HEK293 (cell line): ENCODE measurements at regions not wholly inside any gene's neighbourhood (a gene's known extent, or its start where the extent isn't known, plus 50 kb on each side); places are given as distances from the start of the nearest gene placed in this dataset.

Experiments
- CTCF ChIA-PET: fragments of 350-600 bp; formaldehyde crosslinking; extraction: SDS; loops from one replicate; lab custom pipeline; 2021; ENCODE audit warnings: antibody characterized with exemption; lab: Yijun Ruan, JAX
- POLR2A ChIA-PET: fragments of 300-600 bp; formaldehyde crosslinking; extraction: SDS; loops from one replicate; lab custom pipeline; 2020; ENCODE audit warnings: antibody characterized with exemption, inconsistent platforms; lab: Yijun Ruan, JAX
- H3K27ac ChIP-seq: fragments of 200-500 bp; sonication (Bioruptor generic); 2 replicates; pipeline ENCODE4 v1.5.1; 2014; ENCODE audit warnings: low read depth, low read length, control low read depth, inconsistent platforms; ENCODE audit errors: extremely low read depth
- H3K36me3 ChIP-seq, 2 experiments: fragments of 200-500 bp in 1 of 2; sonication (Bioruptor generic) in 1 of 2; 1 replicate in 1 of 2; 2 replicates in 1 of 2; pipeline ENCODE4 v1.5.1; 2014 to 2017; ENCODE audit warnings: inconsistent platforms in 2 of 2, low read length in 2 of 2; ENCODE audit not compliant: control insufficient read depth in 2 of 2, insufficient read depth in 1 of 2
- H3K4me1 ChIP-seq: fragments of 200-500 bp; sonication (Bioruptor generic); 2 replicates; pipeline ENCODE4 v1.5.1; 2014; ENCODE audit warnings: mild to moderate bottlenecking, low read length, inconsistent platforms; ENCODE audit not compliant: control insufficient read depth, insufficient read depth
- H3K4me3 ChIP-seq: 2 replicates; pipeline ENCODE4 v1.5.1; 2011; ENCODE audit warnings: low read depth, mild to moderate bottlenecking, control low read depth, low read length, moderate library complexity
- H3K9me3 ChIP-seq: fragments of 200-500 bp; sonication (Bioruptor generic); 2 replicates; pipeline ENCODE4 v1.5.1; 2014; ENCODE audit warnings: low read depth, low read length, inconsistent platforms; ENCODE audit not compliant: control insufficient read depth, insufficient read depth
- HOXC10 ChIP-seq: sonication (generic); formaldehyde crosslinking; IDR thresholded peaks from 2 replicates; pipeline ENCODE4 v1.8.1; 2023; ENCODE audit warnings: mild to moderate bottlenecking, missing genetic modification reagents
- KLF8 ChIP-seq: fragments of 450-650 bp; formaldehyde crosslinking; IDR thresholded peaks from 2 replicates; pipeline ENCODE4 v1.5.1; 2016; ENCODE audit warnings: missing biosample characterization, missing genetic modification characterization
- OVOL3 ChIP-seq: fragments of 450-650 bp; formaldehyde crosslinking; IDR thresholded peaks from 2 replicates; pipeline ENCODE4 v1.5.1; 2016; ENCODE audit warnings: missing biosample characterization, missing genetic modification characterization
- PBX3 ChIP-seq: sonication (generic); formaldehyde crosslinking; IDR thresholded peaks from 2 replicates; pipeline ENCODE4 v1.8.1; 2022; ENCODE audit warnings: mild to moderate bottlenecking, moderate library complexity, missing genetic modification reagents
- SETDB1 ChIP-seq: IDR thresholded peaks from one replicate; pipeline ENCODE4 v1.6.1; 2017; ENCODE audit warnings: mild to moderate bottlenecking, low read length, moderate library complexity, mixed read lengths; ENCODE audit not compliant: insufficient read length
- SP2 ChIP-seq: fragments of 450-650 bp; formaldehyde crosslinking; IDR thresholded peaks from 2 replicates; pipeline ENCODE4 v1.5.1; 2016; ENCODE audit warnings: missing biosample characterization, missing genetic modification characterization
- ZBTB10 ChIP-seq: fragments of 450-650 bp; formaldehyde crosslinking; IDR thresholded peaks from 2 replicates; pipeline ENCODE4 v1.5.1; 2016; ENCODE audit warnings: missing biosample characterization, missing genetic modification characterization
- ZBTB48 ChIP-seq: fragments of 450-650 bp; formaldehyde crosslinking; IDR thresholded peaks from 2 replicates; pipeline ENCODE4 v1.5.1; 2016; ENCODE audit warnings: missing biosample characterization, missing genetic modification characterization
- ZFP69B ChIP-seq: fragments of 450-650 bp; formaldehyde crosslinking; IDR thresholded peaks from 2 replicates; pipeline ENCODE4 v1.5.1; 2016; ENCODE audit warnings: missing biosample characterization, missing genetic modification characterization
- ZNF121 ChIP-seq: fragments of 450-650 bp; formaldehyde crosslinking; IDR thresholded peaks from 2 replicates; pipeline ENCODE4 v1.5.1; 2016; ENCODE audit warnings: missing biosample characterization, missing genetic modification characterization
- ZNF133 ChIP-seq: fragments of 450-650 bp; formaldehyde crosslinking; IDR thresholded peaks from 2 replicates; pipeline ENCODE4 v1.5.1; 2016; ENCODE audit warnings: missing biosample characterization, missing genetic modification characterization
- ZNF169 ChIP-seq: fragments of 450-650 bp; formaldehyde crosslinking; IDR thresholded peaks from 2 replicates; pipeline ENCODE4 v1.5.1; 2016; ENCODE audit warnings: missing biosample characterization, missing genetic modification characterization
- ZNF175 ChIP-seq: fragments of 450-650 bp; formaldehyde crosslinking; IDR thresholded peaks from 2 replicates; pipeline ENCODE4 v1.5.1; 2016; ENCODE audit warnings: missing biosample characterization, missing genetic modification characterization
- ZNF221 ChIP-seq: fragments of 450-650 bp; formaldehyde crosslinking; IDR thresholded peaks from 2 replicates; pipeline ENCODE4 v1.5.1; 2017; ENCODE audit warnings: missing biosample characterization, missing genetic modification characterization, borderline replicate concordance
- ZNF23 ChIP-seq: fragments of 450-650 bp; formaldehyde crosslinking; IDR thresholded peaks from 2 replicates; pipeline ENCODE4 v1.5.1; 2016; ENCODE audit warnings: missing biosample characterization, missing genetic modification characterization, borderline replicate concordance
- ZNF239 ChIP-seq: fragments of 450-650 bp; formaldehyde crosslinking; IDR thresholded peaks from 2 replicates; pipeline ENCODE4 v1.5.1; 2016; ENCODE audit warnings: missing biosample characterization, missing genetic modification characterization
- ZNF26 ChIP-seq: fragments of 450-650 bp; formaldehyde crosslinking; IDR thresholded peaks from 2 replicates; pipeline ENCODE4 v1.5.1; 2016; ENCODE audit warnings: missing biosample characterization, missing genetic modification characterization
- ZNF280D ChIP-seq: fragments of 450-650 bp; formaldehyde crosslinking; IDR thresholded peaks from 2 replicates; pipeline ENCODE4 v1.5.1; 2016; ENCODE audit warnings: missing biosample characterization, missing genetic modification characterization
- ZNF335 ChIP-seq: fragments of 450-650 bp; formaldehyde crosslinking; conservative IDR thresholded peaks from 2 replicates; pipeline ENCODE4 v1.5.1; 2016; ENCODE audit warnings: missing biosample characterization, missing genetic modification characterization
- ZNF362 ChIP-seq: fragments of 450-650 bp; formaldehyde crosslinking; IDR thresholded peaks from 2 replicates; pipeline ENCODE4 v1.5.1; 2016; ENCODE audit warnings: missing biosample characterization, missing genetic modification characterization
- ZNF37A ChIP-seq: fragments of 450-650 bp; IDR thresholded peaks from 2 replicates; pipeline ENCODE4 v1.5.1; 2018; ENCODE audit warnings: missing biosample characterization, missing genetic modification characterization
- ZNF529 ChIP-seq: fragments of 450-650 bp; formaldehyde crosslinking; IDR thresholded peaks from 2 replicates; pipeline ENCODE4 v1.5.1; 2017; ENCODE audit warnings: missing genetic modification characterization, missing biosample characterization; ENCODE audit not compliant: insufficient replicate concordance
- ZNF623 ChIP-seq: fragments of 450-650 bp; formaldehyde crosslinking; IDR thresholded peaks from 2 replicates; pipeline ENCODE4 v1.5.1; 2016; ENCODE audit warnings: missing biosample characterization, missing genetic modification characterization
- ZNF624 ChIP-seq: fragments of 450-650 bp; formaldehyde crosslinking; IDR thresholded peaks from 2 replicates; pipeline ENCODE4 v1.5.1; 2017; ENCODE audit warnings: missing biosample characterization, missing genetic modification characterization
- ZNF830 ChIP-seq: fragments of 450-650 bp; IDR thresholded peaks from 2 replicates; pipeline ENCODE4 v1.5.0; 2018; ENCODE audit warnings: missing biosample characterization, missing genetic modification characterization, low read depth, mild to moderate bottlenecking, moderate library complexity
- ZNF843 ChIP-seq: fragments of 450-650 bp; formaldehyde crosslinking; IDR thresholded peaks from 2 replicates; pipeline ENCODE4 v1.5.1; 2016; ENCODE audit warnings: missing biosample characterization, missing genetic modification characterization

GRCh38 chr11:115618428-115618827 lies 114.2 kb upstream of the CADM1 start:
- ChIA-PET CTCF (interaction anchor here (0.6 to 0.7 kb wide), 2 partner anchors 12 to 238 kb away, joined by 3 read pairs; no protein-coding TSS in a partner anchor), POLR2A (interaction anchor here (1.0 to 1.4 kb wide), 2 partner anchors 8 to 114 kb away, joined by 4 read pairs; partner anchors contain the start of gene CADM1)
- H3K27ac ChIP-seq: no peak overlapping the region
- H3K4me1 ChIP-seq: peaks cover 5% of the 10 kb centered on the region; the same call in 1 of the 2 replicates
- no peaks in the 10 kb centered on the region for H3K36me3 ChIP-seq
- H3K9me3 ChIP-seq: no peaks in the 10 kb centered on the region
- no peak overlapping the region for H3K4me3 ChIP-seq
- TF ChIP-seq ZNF37A (no peak), ZNF221 (tag by site-specific recombination) (no peak), ZNF830 (tag by site-specific recombination) (no peak), KLF8 (tag by site-specific recombination) (no peak), ZNF362 (no peak), ZFP69B (tag by site-specific recombination) (no peak), SP2 (tag by site-specific recombination) (no peak), ZNF624 (tag by site-specific recombination) (no peak), ZNF280D (no peak), ZNF239 (tag by site-specific recombination) (no peak), ZNF529 (tag by site-specific recombination) (no peak), ZNF335 (tag by site-specific recombination) (no peak), SETDB1 (no peak), ZNF843 (tag by site-specific recombination) (no peak)

GRCh38 chr11:115617767-115618166 lies 113.6 kb upstream of the CADM1 start:
- Histone ChIP-seq H3K4me1 (peaks cover 3% of the 10 kb centered on the region; the same call in 1 of the 2 replicates), H3K4me3 (no peak overlapping the region), H3K27ac (no peak overlapping the region), H3K9me3 (no peaks in the 10 kb centered on the region), H3K36me3 (no peaks in the 10 kb centered on the region)
- ChIA-PET CTCF (interaction anchor here (0.6 kb wide), 1 partner anchor 239 kb away, joined by 3 read pairs; no protein-coding TSS in a partner anchor), POLR2A (interaction anchor here (1.0 to 1.4 kb wide), 2 partner anchors 9 to 114 kb away, joined by 4 read pairs; partner anchors contain the start of gene CADM1)
- TF ChIP-seq ZNF23 (no peak), ZNF133 (tag by site-specific recombination) (no peak), OVOL3 (tag by site-specific recombination) (no peak), ZNF121 (no peak), ZNF175 (no peak), ZNF169 (tag by site-specific recombination) (no peak), ZBTB10 (tag by site-specific recombination) (no peak), HOXC10 (CRISPR knock-in tag) (no peak), ZNF362 (no peak), ZNF335 (tag by site-specific recombination) (no peak), PBX3 (CRISPR knock-in tag) (no peak), ZNF623 (no peak), ZBTB48 (tag by site-specific recombination) (no peak), ZNF26 (tag by site-specific recombination) (no peak)
